Skeletal muscle cell (primary cell): ENCODE measurements at regions not wholly inside any gene's neighbourhood (a gene's known extent, or its start where the extent isn't known, plus 50 kb on each side); places are given as distances from the start of the nearest gene placed in this dataset.

Experiments used
- DNase-seq: peaks from one replicate; pipeline ENCODE4 v3.0.0-alpha.2; 2010; ENCODE audit warnings: low read depth
- H3K4me3 ChIP-seq: 2 replicates; pipeline ENCODE4 v1.5.1; 2011; ENCODE audit warnings: low read depth, mild to moderate bottlenecking, control low read depth, low read length, moderate library complexity

DNA sequence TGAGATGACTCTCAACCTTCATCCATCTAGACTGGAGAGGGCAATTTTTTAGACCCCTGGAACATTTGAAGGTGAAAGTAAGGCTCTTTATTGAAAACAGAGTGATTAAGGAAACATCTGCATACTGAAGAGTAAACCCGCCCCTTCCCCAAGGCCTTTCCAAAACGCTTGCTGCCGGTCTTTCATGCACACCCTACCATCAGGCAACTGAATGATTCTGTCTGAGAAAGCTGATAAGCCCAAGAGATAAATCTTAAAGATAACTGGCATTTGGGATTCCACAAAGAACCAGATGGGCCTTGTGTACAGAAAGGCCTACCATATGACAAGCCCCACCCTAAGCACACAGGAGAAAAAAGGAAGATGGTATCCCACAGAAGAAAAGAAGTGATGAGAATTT lies 54.4 kb upstream of the PIK3R1 start:
- no peak overlapping the region for H3K4me3 ChIP-seq
- no peak for DNase-seq

DNA sequence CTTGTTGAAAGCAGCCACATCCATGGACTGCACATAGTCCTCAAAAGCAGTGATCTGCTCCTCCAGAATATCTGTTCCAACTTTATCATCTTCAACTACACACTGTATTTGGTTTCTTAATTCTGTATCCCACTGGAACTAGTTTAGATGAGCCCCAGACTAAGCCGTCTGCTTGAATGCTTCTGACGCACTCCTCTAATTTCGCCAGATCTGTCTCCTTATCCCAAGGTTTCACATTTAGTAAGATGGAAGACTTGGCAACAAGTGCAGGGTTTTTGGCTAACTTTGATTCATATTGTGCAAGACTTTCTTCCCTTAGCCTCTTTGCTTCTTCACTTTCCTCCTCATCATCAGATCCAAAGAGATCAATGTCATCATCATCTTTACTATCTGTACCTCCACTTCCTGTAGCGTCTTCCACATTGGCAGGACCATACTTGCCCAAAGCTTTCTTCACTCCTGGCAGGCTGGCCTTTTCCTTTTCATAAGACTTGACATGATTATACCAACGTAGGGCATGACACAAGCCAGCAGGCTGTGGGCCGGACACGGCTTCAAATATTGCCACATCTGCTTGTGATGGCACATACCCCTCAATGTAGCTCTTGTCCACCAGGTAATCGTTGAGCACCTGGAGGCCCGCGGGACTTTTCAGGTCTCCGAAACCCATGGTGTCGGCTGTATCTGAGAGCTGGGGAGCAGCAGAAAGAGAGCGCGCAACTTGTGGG lies 56.2 kb upstream of the PIK3R1 start:
- no peak for DNase-seq
- H3K4me3 ChIP-seq: no peak overlapping the region

DNA sequence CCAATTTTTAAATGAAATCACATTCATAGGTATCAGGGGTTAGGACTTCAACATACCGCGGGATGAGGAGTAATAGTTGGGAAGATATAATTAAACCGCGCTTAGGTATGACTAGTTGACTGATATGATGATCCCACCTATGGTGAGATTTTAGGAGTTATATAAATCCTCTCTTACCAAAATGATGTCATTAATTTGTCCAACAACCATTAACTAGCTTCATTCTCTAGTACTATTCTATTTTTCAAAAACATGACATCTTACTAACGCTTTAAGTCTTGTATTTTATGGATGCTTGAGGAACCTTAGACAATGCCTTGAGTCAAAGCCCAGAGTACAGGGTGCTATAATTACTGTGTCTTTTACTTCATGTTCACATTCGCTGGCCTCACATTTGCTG lies 59.6 kb upstream of the PIK3R1 start:
- H3K4me3 ChIP-seq: no peak overlapping the region
- DNase-seq: no peak

DNA sequence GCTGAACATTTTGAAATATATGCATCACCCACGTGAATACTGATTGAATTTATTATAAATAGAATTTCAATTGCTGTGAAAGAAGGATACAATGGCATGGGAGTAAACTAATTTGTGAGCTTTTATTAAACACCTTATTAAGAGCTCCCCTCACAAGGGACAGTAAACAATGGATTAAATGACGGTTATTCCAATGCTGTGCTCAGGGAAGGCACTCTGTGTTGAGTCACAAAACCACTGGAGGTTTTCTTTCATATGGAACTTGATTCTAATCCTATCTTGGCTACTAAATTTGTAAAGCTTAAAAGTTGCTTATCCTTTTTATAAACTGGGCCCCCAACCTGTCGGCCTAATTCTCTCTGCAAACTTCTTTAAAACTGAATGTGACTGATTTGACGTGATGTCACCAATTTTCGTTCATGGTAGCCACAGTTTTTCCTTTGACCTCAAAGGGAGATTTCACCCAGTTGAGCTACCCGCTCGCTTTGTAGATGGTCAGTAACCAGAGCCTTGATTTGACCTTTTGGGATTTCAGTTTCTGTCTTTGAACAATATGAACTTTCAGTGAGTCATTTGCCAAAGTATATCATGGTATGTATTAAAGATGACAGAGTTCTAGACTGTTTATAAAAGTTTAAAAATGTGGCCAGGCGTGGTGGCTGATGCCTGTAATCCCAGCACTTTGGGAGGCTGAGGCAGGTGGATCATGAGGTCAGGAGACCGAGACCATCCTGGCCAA lies 61.3 kb upstream of the PIK3R1 start:
- no peak for DNase-seq
- H3K4me3 ChIP-seq: no peak overlapping the region

DNA sequence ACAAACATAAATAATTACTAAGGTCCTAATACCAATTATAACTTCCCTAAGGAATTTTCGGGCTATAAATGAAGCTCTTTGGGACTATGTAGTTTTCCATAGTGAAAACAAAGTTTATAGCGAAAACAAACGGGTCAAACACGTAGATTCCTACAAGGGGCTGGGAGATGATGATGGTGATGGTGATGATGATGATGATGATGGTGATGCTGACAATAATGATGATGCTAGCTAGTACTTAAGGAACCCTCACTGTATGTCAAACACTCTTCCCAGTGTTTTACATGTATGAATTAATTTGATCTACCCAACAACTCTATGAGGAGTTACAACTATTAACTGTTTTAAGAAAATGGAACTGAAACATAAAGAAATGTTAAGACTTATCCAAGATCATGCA lies 63.7 kb upstream of the PIK3R1 start:
- no peak overlapping the region for H3K4me3 ChIP-seq
- no peak for DNase-seq

DNA sequence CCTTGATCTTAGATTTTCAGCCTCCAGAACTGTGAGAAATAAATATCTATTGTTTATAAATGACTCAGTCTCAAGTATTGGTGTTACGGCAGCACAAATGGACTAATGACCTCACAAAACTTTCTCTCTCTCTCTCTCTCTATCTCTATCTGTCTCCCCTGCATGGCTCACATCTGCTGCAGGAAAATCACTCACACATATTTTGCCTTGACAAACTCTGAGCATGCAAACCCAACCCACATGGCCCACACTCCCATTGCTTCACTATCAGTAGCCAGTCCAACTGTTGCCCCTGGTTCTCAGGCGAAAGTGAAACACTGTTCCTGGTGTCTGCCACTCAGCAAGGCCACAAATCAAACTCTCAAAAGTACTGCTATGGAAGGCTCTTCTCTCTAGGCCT lies 66.4 kb upstream of the PIK3R1 start:
- no peak overlapping the region for H3K4me3 ChIP-seq
- peak; percentile 27 for DNase-seq

DNA sequence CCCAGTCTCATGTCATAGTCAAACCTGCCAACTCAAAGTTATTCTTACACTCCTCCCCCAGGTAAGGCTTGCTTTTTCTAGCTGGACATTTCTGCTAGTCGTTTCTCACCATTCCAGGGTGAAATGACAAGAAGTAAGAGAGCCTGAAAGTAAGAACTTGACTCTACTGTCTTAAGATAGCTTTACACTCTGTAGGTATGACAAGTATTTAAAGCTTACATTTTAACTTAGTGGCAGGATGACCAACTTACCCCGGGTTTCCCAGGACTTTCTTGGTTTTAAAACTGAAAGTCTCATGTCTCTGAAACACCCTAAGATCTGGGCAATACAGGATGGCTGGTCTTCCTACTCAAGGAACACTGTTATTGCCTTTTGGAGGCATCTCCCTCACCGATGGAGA lies 67.5 kb upstream of the PIK3R1 start:
- no peak overlapping the region for H3K4me3 ChIP-seq
- no peak for DNase-seq

DNA sequence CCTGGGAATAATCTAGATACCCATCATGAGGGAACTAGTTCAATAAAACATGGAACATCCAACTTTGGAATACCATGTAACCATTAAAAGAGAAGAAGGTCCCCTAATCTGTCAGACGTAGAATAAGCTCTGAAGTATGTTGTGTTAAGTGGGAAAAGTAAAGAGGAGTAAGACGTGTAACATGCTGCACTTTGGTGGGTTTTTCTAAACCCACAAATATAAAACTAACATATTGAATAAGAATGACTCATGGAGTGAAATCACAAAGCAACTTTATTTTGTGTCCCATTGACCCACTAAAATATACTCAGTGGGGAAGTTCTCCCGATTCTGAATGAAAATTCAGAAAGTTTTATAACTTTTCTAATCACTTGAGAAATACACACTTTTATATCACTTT lies 67.9 kb upstream of the PIK3R1 start:
- no peak overlapping the region for H3K4me3 ChIP-seq
- DNase-seq: no peak

DNA sequence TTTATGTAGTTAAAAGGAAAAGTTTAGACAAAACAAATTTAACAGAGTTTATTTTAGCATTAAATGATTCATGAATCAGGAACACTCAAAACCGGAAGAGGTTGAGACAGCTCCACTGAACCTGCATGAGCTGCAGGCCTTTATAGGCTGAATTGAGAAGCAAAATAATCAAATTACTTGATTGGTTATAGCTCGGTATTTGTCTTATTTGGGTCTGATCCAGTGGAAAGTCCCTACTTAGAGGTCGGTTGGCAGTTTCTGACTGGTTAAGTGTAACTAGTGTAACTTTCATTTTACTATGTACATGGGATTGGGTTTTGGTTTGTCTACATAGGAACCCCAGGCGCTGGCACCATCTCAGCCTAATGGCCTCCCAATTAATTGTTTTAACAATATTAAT lies 74.1 kb upstream of the PIK3R1 start:
- no peak overlapping the region for H3K4me3 ChIP-seq
- DNase-seq: no peak

DNA sequence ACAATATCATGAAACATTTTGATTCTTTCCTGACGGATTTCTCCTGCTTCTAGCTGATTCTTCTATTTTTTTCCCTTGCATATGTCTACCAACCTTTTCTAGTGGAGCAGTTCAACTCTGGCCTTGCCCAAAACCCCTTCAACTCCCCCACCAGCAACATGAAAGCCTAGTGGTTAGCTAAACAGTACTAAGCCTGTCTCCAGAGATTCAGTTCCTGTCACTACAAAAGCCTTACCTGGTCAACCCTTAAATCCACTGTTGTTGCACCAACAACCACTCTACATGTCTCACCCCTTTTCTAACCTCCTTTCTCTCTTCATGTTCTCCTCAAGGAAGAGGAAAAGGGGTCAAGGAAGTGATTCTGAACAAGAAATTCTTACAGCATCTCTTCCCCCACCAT lies 74.8 kb upstream of the PIK3R1 start:
- DNase-seq: no peak
- no peak overlapping the region for H3K4me3 ChIP-seq

DNA sequence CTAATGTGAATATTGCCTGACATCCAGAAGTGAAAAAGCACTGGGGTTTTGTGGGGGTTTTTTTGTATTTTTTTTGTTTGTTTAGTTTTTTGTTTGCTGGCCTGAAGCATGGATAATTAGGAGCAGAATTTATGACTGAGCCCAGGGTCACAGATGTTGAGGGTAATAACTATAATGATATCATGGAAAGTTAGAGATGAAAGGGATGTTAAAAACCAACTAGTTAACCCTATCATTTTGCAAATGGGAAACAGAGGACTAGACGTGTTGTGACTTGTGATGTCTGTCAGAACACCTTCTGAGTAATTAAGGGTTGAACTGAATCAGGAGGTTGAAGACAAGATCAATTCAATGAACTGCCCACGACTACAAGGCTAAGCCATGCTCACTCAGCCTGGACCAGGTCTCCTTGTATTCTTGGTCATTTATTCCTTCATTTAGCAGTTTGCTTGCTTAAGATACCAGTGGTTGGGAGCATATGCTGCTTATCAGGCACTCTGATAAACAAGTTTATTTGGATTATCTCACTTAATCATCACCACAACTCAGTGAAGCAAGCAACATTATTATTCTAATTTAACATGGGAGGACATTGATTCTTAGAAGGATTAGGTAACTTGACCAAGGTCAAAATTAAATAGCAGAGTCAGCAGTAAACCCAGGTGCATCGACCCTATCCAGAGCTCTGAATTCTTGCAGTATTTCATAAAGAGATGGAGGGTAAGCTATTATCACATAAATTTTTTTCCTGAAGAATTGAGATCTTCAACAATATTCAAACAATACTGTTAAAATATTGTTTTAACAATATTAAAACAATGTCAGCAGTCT lies 75.7 kb upstream of the PIK3R1 start:
- no peak for DNase-seq

DNA sequence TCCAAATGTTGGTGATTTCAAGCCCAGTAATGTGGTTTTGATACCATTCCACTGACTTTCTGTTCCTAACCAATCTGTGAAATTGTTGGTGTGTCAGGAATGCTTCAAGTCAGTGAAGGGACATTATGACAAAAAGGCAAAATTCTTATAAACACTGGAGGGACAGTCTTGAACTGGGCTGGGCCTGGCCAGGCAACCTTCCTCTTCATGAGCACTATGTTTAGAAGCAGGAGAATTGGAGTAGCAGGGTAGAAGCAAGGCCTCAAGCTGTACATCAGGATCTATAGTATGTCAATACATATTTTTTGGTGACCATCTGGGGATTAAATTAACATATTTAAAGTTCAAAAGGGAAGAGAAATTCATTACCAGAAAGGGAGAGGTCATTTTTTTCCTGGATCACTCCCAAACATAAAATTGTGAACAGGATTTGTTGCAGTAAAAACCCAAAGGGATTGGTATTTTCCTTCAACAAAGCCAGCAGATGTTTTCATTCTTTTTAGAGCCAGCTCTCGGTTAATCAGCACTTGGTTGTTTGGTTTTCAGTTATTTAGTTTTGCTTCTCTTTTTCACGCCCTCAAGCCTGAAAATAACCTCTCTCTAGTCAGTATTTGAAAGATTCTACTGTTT lies 77.9 kb upstream of the PIK3R1 start:
- no peak overlapping the region for H3K4me3 ChIP-seq
- DNase-seq: no peak

More for the DNA sequence above, 75.7 kb upstream of the PIK3R1 start:
- H3K4me3 ChIP-seq: no peak overlapping the region

DNA sequence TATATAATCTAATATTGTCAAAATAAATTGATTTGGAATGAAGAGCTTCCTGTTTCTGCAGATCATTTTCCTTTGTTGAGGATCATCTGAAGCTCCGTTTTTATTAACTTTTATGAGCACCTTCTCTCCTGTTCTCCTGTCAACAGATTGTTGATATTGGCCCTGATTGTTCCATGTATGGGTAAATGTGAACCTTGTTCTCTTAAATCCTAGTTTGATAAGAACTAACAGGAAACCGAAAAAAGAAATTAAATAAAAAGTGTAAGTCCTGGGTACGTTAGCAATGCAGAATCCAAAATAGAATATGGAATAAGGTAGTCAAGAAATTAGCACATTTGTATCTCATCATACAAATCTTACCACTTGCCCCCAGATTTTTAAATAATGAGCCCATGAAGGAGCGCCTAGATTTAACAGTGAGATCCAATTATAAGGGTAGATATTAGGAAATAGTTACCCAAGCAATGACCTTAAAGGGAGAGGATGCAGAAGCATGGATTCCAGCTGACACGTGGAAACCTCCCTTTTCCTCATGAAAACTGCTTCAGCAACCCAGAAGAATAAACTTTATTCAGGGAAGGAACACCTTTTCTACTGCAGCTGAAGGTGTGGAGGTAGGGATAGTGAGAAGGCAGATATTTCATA lies 80.8 kb upstream of the PIK3R1 start:
- DNase-seq: no peak
- no peak overlapping the region for H3K4me3 ChIP-seq

DNA sequence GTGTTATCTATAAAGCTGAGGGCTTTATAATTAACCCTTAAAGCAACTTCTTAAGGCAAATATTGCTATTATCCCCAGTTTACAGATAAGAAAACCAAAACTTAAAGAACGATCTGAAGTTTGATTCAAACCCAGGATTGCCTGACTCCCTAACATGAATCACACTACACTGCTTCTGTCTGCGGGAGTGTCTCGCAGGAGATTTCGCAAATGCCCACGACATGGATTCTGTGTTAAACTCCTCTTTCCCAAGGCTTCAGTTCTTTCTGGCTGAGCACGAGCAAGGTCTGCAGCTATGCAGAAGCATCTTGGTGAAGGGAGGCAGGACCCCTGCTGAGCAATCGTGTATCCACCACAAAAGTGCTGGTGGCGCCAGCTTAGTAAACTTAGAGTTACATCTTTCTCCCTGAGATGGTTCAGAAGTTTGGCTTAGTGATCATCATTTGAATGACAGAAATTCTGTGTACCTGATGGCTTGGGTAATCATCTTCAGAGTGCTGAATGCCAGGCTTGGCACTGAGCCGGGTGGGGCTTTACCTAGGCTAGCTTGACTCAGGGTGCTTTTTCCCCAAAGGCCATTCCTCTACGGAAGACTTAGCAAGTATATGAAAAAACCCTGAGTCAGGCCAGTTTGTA lies 81.4 kb upstream of the PIK3R1 start:
- DNase-seq: no peak
- H3K4me3 ChIP-seq: no peak overlapping the region

DNA sequence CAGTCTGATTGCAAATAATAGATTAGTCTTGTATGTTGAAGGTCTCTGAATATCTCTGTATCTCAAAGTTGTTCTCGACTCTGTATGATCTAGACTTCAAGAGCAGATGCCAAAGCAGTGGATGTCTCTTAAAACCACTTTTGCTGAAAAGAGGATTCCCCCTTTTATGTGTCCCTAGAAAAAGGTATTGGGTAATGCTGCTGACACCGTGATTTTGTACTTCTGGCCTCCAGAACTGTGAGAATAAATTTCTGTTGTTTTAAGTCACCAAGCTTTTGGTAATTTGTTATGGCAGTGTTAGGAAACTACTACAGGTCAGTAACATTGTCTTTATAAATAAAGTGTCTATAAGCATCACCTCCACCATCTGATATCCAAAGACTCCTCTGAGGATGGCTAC lies 85.3 kb upstream of the PIK3R1 start:
- DNase-seq: no peak
- no peak overlapping the region for H3K4me3 ChIP-seq

DNA sequence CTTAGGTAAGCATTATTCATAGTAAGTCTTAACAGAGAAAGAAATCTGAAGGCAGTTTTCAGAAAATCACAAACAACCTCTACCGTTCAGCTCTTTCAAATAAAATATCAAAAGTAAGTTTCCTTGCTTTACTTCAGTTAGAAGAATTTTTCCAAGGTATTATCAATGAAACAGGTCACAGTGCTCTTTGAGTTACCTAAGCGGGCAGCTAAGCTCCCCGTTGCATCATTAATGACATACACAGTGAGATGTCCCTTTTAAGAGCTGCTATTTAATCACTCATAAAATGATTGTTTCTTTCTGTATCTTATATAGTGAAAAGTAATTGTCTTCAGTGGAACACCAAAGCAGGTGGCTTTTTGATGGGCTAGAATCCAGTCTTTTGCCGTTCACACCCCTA lies 86.2 kb upstream of the PIK3R1 start:
- no peak overlapping the region for H3K4me3 ChIP-seq
- no peak for DNase-seq

DNA sequence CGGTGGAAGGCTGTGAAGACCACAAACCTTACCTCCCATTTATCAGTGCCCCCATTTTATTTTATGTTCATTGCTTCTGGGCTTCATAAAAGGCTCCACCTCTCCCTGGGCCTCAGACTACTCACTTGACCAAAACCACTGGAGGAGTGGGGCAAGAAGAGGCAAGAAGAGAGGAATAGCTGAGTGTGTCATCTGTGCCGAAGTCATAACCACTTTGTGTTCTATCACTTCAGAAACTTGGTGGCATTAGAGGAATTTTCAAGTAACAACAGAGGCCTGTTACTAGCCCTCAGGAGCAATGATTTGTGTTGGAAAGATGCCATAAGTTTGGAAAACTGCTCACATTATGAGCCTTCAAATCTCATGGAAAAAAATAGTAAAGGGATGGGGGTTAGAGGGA lies 88.7 kb upstream of the PIK3R1 start:
- DNase-seq: no peak
- no peak overlapping the region for H3K4me3 ChIP-seq

DNA sequence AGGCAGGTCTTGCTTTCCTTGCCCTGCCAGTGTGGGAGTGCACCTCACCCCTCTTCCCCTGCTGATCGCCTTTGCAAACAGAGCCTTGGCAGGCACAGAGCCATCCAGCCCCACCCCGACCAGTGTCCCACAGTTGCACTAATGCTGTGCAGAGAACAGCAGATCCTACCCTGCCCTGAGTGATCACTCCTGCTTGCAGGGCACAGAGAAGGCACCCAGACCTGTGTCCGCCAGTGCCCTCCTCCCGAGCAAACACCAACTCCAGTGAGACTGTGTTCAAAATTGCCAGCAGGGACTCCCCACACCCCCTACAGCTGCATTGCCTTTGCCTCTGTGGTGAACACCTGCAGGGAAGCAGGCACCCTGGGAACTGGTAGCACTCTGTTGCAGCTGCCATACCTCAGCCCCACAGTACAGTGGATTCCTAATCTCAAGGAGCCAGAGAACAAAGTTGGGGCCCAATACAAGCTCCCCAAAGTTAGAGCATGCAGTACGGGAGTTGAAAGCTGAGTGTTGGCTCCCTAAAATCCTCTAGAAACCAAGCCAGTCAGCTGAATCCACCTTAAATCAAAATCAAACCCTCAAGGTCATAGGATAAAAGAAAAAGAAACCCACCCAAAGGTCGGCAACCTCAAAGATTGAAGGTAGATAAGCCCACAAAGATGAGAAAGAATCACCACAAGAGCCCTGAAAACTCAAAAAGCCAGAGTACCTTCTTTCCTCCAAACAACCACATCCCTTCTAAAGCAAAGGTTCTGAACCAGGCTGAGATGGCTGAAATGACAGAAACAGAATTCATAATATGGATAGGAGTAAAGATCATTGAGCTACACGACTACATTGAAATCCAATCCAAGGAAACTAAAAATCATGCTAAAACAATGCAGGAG lies 92.9 kb upstream of the PIK3R1 start:
- no peak for DNase-seq
- H3K4me3 ChIP-seq: no peak overlapping the region
